VCaP (cell line): ENCODE measurements at regions not wholly inside any gene's neighbourhood (a gene's known extent, or its start where the extent isn't known, plus 50 kb on each side); places are given as distances from the start of the nearest gene placed in this dataset.

Source experiments
- H3K27ac ChIP-seq: fragments of 450-650 bp; 2 replicates; pipeline ENCODE4 v1.5.1; 2017
- CTCF ChIP-seq: fragments of 450-650 bp; conservative IDR thresholded peaks from 2 replicates; pipeline ENCODE4 v1.5.1; 2017; ENCODE audit warnings: mild to moderate bottlenecking, moderate library complexity

GRCh38 chr6:21947731-21948386 is 349.0 kb downstream of the PRL start:
- peak overlapping the region; percentile 88 for H3K27ac ChIP-seq
- no peak for TF ChIP-seq CTCF

DNA sequence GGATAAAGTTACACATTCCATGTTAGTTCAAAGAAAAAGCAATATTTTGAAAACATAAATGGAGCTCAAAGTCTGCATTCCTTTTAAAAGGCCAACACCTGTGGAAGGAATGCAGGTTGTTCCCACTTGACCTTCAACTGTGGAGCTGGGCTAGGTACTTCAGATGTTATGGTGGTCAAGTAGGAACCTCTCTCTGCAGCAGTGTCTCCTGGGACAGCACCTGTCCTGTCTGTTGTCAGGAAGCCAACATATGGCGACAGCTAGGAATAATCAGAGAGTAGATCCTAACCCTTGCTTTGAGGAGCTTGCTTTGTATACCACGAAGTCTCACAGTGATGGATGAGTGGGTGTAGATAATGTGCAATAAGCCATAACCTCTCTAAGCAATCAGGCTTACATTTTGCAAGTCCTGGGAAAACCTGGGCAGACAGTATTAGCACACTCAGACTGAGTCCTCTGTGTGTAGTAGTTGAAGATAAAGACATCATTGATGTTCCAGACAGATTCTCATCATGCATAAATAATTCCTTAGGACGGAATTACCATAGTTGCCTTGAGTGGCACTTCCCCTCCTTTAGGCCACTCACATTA is 347.5 kb downstream of the PRL start:
- H3K27ac ChIP-seq, result peak overlapping the region; percentile 88
- TF ChIP-seq CTCF, result no peak

DNA sequence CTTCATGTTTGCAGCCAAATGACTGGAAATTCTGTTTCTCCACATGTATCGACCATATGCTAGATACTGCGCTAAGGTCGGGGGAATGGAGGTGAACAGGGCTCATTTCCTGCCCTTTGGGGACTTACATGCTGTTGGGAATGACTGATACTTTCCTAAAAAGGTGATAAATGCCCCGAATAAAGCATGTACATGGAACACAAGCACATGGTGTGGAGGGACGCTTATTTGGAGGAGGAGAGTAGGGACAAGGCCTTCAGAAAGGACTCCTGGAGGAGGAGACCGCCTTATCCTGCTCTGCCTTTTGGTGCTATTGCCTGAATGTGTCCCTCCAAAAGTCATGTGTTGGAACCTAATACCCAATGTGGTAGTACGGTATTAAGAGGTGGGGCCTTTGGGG is 344.5 kb downstream of the PRL start:
- no peak for TF ChIP-seq CTCF
- peak overlapping the region; percentile 88 for H3K27ac ChIP-seq

- TF ChIP-seq CTCF, result no peak
- H3K27ac ChIP-seq, result peak overlapping the region; percentile 88
Observed at GRCh38 chr6:21953831-21954801, 342.7 kb downstream of the PRL start.

- TF ChIP-seq CTCF, result no peak
- peak overlapping the region; percentile 88 for H3K27ac ChIP-seq
Observed at GRCh38 chr6:21955053-21955595, 341.7 kb downstream of the PRL start.

GRCh38 chr6:21955951-21956350 is 340.9 kb downstream of the PRL start:
- TF ChIP-seq CTCF, result no peak
- peak overlapping the region; percentile 88 for H3K27ac ChIP-seq

DNA sequence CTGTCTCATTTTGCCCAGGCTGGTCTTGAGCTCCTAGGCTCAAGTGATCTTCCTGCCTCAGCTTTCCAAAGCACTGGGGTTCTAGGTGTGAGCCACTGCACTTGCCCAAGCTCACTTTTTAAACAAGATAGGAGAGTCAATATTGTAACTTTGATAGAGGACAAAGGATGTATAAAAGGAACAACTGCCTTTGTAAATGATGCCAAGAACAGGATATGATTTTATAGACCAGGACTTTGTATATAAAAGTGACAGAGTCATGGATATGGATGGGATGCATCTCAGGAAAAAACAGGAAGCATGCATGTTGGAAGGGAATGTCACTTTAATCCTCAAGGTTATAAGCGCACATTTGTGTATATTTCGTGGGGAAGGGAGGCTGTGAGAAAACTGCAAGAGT is 338.4 kb downstream of the PRL start:
- peak overlapping the region; percentile 88 for H3K27ac ChIP-seq
- no peak for TF ChIP-seq CTCF
